Mucosa of stomach (tissue), 1 donor: ENCODE measurements at regions not wholly inside any gene's neighbourhood (a gene's known extent, or its start where the extent isn't known, plus 50 kb on each side); places are given as distances from the start of the nearest gene placed in this dataset.

ENCODE experiments used
- H3K27me3 ChIP-seq: one replicate; pipeline ENCODE4 v1.7.0; 2013; ENCODE audit warnings: mild to moderate bottlenecking, low read length; ENCODE audit not compliant: control insufficient read depth, insufficient read depth
- H3K36me3 ChIP-seq: one replicate; pipeline ENCODE4 v1.7.0; 2013; ENCODE audit warnings: low read length; ENCODE audit not compliant: control insufficient read depth, insufficient read depth
- H3K4me1 ChIP-seq: one replicate; pipeline ENCODE4 v1.7.0; 2013; ENCODE audit warnings: mild to moderate bottlenecking, low read length; ENCODE audit not compliant: control insufficient read depth, insufficient read depth
- H3K4me3 ChIP-seq: one replicate; pipeline ENCODE4 v1.7.0; 2013; ENCODE audit warnings: low read length
- H3K9ac ChIP-seq: one replicate; pipeline ENCODE4 v1.7.0; 2013; ENCODE audit warnings: mild to moderate bottlenecking, low read length, moderate library complexity
- H3K9me3 ChIP-seq: one replicate; pipeline ENCODE4 v1.7.0; 2013; ENCODE audit warnings: mild to moderate bottlenecking, low read length, moderate library complexity; ENCODE audit not compliant: control insufficient read depth
- donor health status: Pancreatic carcinoma.

DNA sequence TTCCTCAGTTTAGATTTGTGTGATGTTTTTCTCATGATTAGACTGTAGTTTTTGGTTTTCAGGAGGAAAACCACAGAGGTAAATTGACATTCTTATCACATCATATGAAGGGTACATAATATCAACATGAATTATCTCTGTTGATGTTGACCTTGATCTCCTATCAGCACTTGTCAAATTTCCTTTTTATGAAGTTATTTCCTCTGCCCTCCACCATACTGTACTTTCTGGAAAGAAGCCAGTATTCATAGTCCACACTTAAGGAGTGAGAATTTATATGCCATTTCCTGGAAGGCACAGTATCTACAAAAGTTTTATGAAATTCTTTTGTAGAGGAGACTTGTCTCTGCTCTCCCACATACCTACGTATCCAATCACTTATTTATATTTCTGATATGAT lies 807.2 kb upstream of the MBL2 start:
- Histone ChIP-seq H3K4me1 (peaks cover 4% of the 10 kb centered on the region), H3K9me3 (no peaks in the 10 kb centered on the region), H3K36me3 (no peaks in the 10 kb centered on the region), H3K27me3 (no peaks in the 10 kb centered on the region), H3K4me3 (no peak overlapping the region), H3K9ac (no peak overlapping the region)

- Histone ChIP-seq H3K4me1 (no peaks in the 10 kb centered on the region), H3K36me3 (no peaks in the 10 kb centered on the region), H3K9ac (no peak overlapping the region), H3K9me3 (no peaks in the 10 kb centered on the region), H3K4me3 (no peak overlapping the region), H3K27me3 (no peaks in the 10 kb centered on the region)
These were observed 801.4 kb upstream of the MBL2 start for GRCh38 chr10:53574024-53574423.

DNA sequence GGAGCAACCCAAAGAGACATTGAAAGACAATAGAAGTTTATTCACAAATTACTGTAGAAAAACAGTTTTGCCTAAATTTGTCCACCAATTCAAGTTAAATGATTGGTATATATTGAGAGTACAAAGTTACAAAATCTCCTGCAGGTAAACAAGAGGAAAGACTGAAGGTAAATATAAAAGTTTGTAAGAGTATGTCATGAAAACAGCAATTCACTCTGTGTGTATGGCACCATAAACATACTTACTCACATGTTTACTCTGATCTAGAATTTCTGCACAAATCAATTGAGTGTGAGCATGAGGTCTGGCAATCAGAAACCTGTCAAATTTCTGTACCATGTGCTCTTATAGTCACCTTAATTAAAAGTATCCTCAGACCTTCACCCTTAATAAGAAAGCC lies 800.9 kb upstream of the MBL2 start:
- no peak overlapping the region for H3K4me3 ChIP-seq
- no peaks in the 10 kb centered on the region for H3K9me3 ChIP-seq
- no peaks in the 10 kb centered on the region for H3K4me1 ChIP-seq
- no peak overlapping the region for H3K9ac ChIP-seq
- H3K36me3 ChIP-seq = no peaks in the 10 kb centered on the region
- no peaks in the 10 kb centered on the region for H3K27me3 ChIP-seq

DNA sequence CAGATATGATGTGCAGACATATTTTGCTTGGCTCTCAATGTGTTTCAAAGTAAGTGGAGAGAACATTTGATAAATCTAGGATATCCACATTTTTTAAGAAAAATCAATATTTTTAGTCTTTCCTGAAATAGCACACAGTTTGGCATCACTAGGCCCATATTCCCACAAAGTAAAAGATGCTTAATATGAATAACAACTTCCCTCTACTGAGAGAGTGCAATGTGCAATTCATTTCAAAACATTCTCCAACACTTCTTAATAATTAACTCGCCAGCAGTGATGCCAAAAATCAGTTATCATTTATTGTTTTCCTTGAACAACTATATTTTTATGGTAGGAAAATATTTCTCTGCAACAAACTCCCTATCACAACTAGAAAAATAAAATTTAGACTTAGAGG lies 800.2 kb upstream of the MBL2 start:
- no peaks in the 10 kb centered on the region for H3K4me1 ChIP-seq
- H3K9me3 ChIP-seq = no peaks in the 10 kb centered on the region
- H3K9ac ChIP-seq = no peak overlapping the region
- no peaks in the 10 kb centered on the region for H3K36me3 ChIP-seq
- H3K27me3 ChIP-seq = no peaks in the 10 kb centered on the region
- H3K4me3 ChIP-seq = no peak overlapping the region

- Histone ChIP-seq H3K9me3 (no peaks in the 10 kb centered on the region), H3K36me3 (no peaks in the 10 kb centered on the region), H3K27me3 (no peaks in the 10 kb centered on the region), H3K4me3 (no peak overlapping the region), H3K9ac (no peak overlapping the region), H3K4me1 (no peaks in the 10 kb centered on the region)
These were observed 797.6 kb upstream of the MBL2 start for GRCh38 chr10:53570221-53570620.

DNA sequence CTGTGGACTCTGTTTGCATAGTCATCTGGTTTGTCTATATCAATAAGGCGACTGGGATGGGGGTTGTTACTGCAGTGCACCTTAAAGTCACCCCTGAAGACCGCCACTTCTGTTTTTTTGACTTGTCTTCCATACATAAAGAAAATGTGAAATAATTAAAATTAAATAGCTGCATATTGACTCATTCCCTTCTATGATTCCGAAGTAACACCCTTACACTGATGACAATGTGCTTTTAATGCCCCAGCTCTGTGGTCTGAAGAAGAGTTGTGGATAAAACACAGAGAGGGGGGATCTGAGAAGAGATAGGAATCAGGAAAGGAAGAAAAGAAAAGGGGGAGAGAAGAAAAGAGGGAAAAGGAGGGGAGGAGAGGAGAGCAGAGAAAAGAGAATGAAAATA lies 796.9 kb upstream of the MBL2 start:
- Histone ChIP-seq H3K9ac (no peak overlapping the region), H3K36me3 (no peaks in the 10 kb centered on the region), H3K27me3 (no peaks in the 10 kb centered on the region), H3K4me3 (no peak overlapping the region), H3K9me3 (no peaks in the 10 kb centered on the region), H3K4me1 (no peaks in the 10 kb centered on the region)

DNA sequence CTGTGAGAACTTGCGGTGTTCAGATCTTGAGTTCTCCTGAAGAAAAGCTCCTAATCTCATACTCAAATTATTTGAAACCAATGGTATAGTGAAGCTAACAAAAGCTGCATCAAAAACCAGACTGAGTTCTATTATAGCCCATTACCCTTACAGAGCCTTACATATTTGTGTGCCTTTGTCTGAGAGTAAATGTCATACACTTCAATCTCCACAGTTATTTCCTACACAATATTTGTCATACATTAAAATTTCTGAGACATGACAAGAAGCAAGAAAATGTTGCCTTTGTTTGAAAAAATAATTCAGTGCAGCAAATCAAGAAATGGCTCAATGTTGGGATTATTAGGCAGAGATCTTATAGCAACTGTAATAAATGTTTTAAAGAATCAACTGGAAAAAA lies 776.1 kb upstream of the MBL2 start:
- no peak overlapping the region for H3K4me3 ChIP-seq
- no peaks in the 10 kb centered on the region for H3K4me1 ChIP-seq
- no peaks in the 10 kb centered on the region for H3K27me3 ChIP-seq
- no peaks in the 10 kb centered on the region for H3K9me3 ChIP-seq
- H3K36me3 ChIP-seq = no peaks in the 10 kb centered on the region
- H3K9ac ChIP-seq = no peak overlapping the region

DNA sequence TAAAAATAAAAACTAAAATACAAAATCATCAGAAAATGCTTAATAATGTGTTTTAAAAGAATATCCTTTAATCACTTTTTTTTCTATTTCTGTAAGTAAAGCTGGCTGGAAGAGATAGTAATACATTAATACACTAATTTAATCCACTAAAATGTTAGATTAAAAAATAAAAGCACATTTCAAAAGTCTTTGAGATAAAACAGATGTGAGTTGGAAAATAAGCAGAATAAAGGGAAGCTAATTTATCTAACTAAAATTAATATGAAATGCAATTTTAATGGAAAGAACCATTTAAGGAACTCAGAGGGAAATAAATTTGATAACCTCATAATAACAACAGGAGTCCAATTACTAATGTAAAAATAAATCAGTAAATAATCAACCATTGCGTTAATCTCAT lies 774.8 kb upstream of the MBL2 start:
- Histone ChIP-seq H3K27me3 (no peaks in the 10 kb centered on the region), H3K4me3 (no peak overlapping the region), H3K4me1 (no peaks in the 10 kb centered on the region), H3K36me3 (no peaks in the 10 kb centered on the region), H3K9ac (no peak overlapping the region), H3K9me3 (no peaks in the 10 kb centered on the region)

- no peaks in the 10 kb centered on the region for H3K36me3 ChIP-seq
- no peaks in the 10 kb centered on the region for H3K9me3 ChIP-seq
- no peaks in the 10 kb centered on the region for H3K4me1 ChIP-seq
- H3K9ac ChIP-seq = no peak overlapping the region
- H3K4me3 ChIP-seq = no peak overlapping the region
- no peaks in the 10 kb centered on the region for H3K27me3 ChIP-seq
These were observed 770.8 kb upstream of the MBL2 start for GRCh38 chr10:53543410-53543809.

DNA sequence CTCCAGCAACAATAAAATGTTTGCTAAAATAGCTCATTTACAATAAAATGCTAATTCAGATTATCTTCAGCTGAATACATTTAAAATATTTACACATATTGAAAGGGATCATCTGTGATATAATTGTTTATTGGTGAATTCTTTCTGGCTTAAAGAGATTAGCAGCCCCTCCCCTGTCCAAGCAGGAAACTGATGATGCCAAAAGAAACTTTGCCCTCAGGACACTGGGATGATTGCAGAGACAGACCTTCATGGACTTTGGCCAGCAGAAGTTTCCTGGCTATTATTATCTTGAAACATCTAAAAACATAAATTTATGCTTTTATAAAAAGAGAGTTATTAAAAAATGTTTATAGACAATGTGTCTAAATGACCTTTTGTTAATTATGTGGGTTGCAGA lies 764.9 kb upstream of the MBL2 start:
- Histone ChIP-seq H3K27me3 (no peaks in the 10 kb centered on the region), H3K36me3 (no peaks in the 10 kb centered on the region), H3K4me3 (no peak overlapping the region), H3K9ac (no peak overlapping the region), H3K4me1 (no peaks in the 10 kb centered on the region), H3K9me3 (no peaks in the 10 kb centered on the region)

DNA sequence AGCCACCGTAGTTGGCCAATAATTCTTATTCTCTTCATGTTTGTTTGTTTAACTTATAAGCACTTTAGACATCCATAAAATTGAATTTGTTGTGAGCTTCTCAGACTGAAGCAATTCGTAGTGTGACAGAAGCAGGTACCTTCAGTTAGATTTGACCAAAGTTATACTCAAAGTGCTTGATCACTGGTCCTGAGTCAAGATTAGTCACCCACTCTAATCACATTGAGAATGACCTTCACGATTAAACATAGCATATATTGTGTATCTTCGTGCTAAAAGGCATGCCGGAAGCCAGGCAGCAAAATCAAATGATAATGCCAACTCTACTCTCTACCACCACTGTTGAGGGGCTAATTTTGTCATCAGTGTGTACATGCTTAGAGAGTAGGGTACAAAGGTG lies 763.7 kb upstream of the MBL2 start:
- H3K4me3 ChIP-seq = no peak overlapping the region
- no peaks in the 10 kb centered on the region for H3K9me3 ChIP-seq
- H3K27me3 ChIP-seq = no peaks in the 10 kb centered on the region
- no peak overlapping the region for H3K9ac ChIP-seq
- H3K36me3 ChIP-seq = no peaks in the 10 kb centered on the region
- no peaks in the 10 kb centered on the region for H3K4me1 ChIP-seq

- no peaks in the 10 kb centered on the region for H3K36me3 ChIP-seq
- no peaks in the 10 kb centered on the region for H3K27me3 ChIP-seq
These were observed 761.8 kb upstream of the MBL2 start for GRCh38 chr10:53534428-53534827.

DNA sequence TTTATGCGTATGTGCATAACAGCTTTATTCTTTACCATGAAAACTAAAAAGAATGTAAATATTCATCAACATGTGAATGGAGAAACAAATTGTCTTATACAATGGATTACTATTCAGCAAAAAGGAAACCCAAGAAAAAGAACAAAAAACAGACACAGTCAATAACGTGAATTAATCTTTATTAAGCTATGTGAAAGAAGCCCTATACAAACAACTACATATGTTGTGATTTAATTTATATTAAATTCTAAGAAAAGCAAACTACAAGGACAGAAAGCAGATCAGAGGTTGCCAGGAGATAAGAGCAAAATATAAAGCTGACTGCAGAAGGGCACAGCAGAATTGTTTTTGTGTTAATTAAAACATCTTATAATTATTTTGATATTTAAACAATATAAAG lies 756.4 kb upstream of the MBL2 start:
- H3K36me3 ChIP-seq = no peaks in the 10 kb centered on the region
- no peaks in the 10 kb centered on the region for H3K27me3 ChIP-seq
- H3K4me3 ChIP-seq = no peak overlapping the region
- H3K9me3 ChIP-seq = no peaks in the 10 kb centered on the region
- no peaks in the 10 kb centered on the region for H3K4me1 ChIP-seq
- no peak overlapping the region for H3K9ac ChIP-seq

More at GRCh38 chr10:53534428-53534827, 761.8 kb upstream of the MBL2 start:
- Histone ChIP-seq H3K4me1 (no peaks in the 10 kb centered on the region), H3K9ac (no peak overlapping the region), H3K4me3 (no peak overlapping the region), H3K9me3 (no peaks in the 10 kb centered on the region)
